T-cell (primary cell): ENCODE measurements at regions not wholly inside any gene's neighbourhood (a gene's known extent, or its start where the extent isn't known, plus 50 kb on each side); places are given as distances from the start of the nearest gene placed in this dataset.

Source experiments
- ATAC-seq, 4 experiments: fragments of 200-7000 bp in 3 of 4; fragments of 150-1000 bp in 1 of 4; cut with Tn5 transposase; replicated peaks in 1 of 4; 1 replicate in 3 of 4; 2 replicates in 1 of 4; pipeline ENCODE4 v1.10.0; 2021; ENCODE audit warnings: moderate library complexity in 3 of 4, mild to moderate bottlenecking in 2 of 4, moderate number of reproducible peaks in 1 of 4
- CTCF ChIA-PET, 2 donors: fragments of 300-600 bp; sonication (Branson Sonifier 250); formaldehyde crosslinking; loops; one replicate each; lab custom pipeline; 2022; ENCODE audit warnings: antibody characterized with exemption in 2 of 2; lab: Charles Lee
- POLR2A ChIA-PET, 2 donors: fragments of 300-600 bp; sonication (Branson Sonifier 250); formaldehyde crosslinking; loops; one replicate each; lab custom pipeline; 2022; ENCODE audit warnings: antibody characterized with exemption in 2 of 2; lab: Charles Lee
- DNase-seq, 35 experiments: peaks; one replicate each; pipeline versions ENCODE4 v3.0.0 to v3.0.0-alpha.2; 2013 to 2023
- H3K27ac ChIP-seq: one replicate; pipeline ENCODE4 v1.5.1; 2013; ENCODE audit warnings: low read length
- H3K27me3 ChIP-seq, 2 experiments: replicated peaks in 1 of 2; 1 replicate in 1 of 2; 2 replicates in 1 of 2; pipeline versions ENCODE4 v1.6.1 to v1.7.0; 2013; ENCODE audit warnings: low read length in 1 of 2, mixed read lengths in 1 of 2; ENCODE audit not compliant: control insufficient read depth in 2 of 2, insufficient read depth in 2 of 2; ENCODE audit errors: extremely low read depth in 1 of 2
- H3K36me3 ChIP-seq, 2 donors: 1 replicate in 1 of 2; 2 replicates in 1 of 2; pipeline versions ENCODE4 v1.6.1 to v1.7.0; 2013; ENCODE audit warnings: low read length in 1 of 2; ENCODE audit not compliant: control insufficient read depth in 2 of 2, insufficient read depth in 1 of 2; ENCODE audit errors: extremely low read depth in 1 of 2
- H3K4me1 ChIP-seq, 2 experiments: 1 replicate in 1 of 2; 2 replicates in 1 of 2; pipeline versions ENCODE4 v1.6.1 to v1.7.0; 2013; ENCODE audit warnings: low read length in 2 of 2, mixed read lengths in 1 of 2; ENCODE audit not compliant: insufficient read depth in 2 of 2, control insufficient read depth in 1 of 2; ENCODE audit errors: extremely low read depth in 1 of 2
- H3K4me3 ChIP-seq, 2 donors: 1 replicate in 1 of 2; 2 replicates in 1 of 2; pipeline versions ENCODE4 v1.5.1 to v1.7.0; 2013; ENCODE audit warnings: mild to moderate bottlenecking in 2 of 2, low read length in 1 of 2, moderate library complexity in 1 of 2; ENCODE audit not compliant: control insufficient read depth in 1 of 2; ENCODE audit errors: extremely low read depth in 1 of 2
- H3K9me3 ChIP-seq: 2 replicates; pipeline ENCODE4 v1.7.0; 2013
- H3K27ac Mint-ChIP-seq, 2 donors: one replicate each; pipeline ENCODE4 v1.8.0; 2020 to 2021; ENCODE audit warnings: mild to moderate bottlenecking in 2 of 2, mixed read lengths in 2 of 2
- H3K27me3 Mint-ChIP-seq, 2 donors: one replicate each; pipeline ENCODE4 v1.8.0; 2021 to 2022; ENCODE audit warnings: mixed read lengths in 2 of 2
- H3K36me3 Mint-ChIP-seq: one replicate; pipeline ENCODE4 v1.8.0; 2021; ENCODE audit warnings: mixed read lengths
- H3K4me1 Mint-ChIP-seq, 3 donors: one replicate each; pipeline ENCODE4 v1.8.0; 2020 to 2022; ENCODE audit warnings: mixed read lengths in 3 of 3, mild to moderate bottlenecking in 1 of 3
- H3K4me3 Mint-ChIP-seq, 3 donors: one replicate each; pipeline ENCODE4 v1.8.0; 2020 to 2022; ENCODE audit warnings: mild to moderate bottlenecking in 3 of 3, mixed read lengths in 3 of 3, moderate library complexity in 3 of 3
- H3K9me3 Mint-ChIP-seq, 3 donors: one replicate each; pipeline ENCODE4 v1.8.0; 2020 to 2022; ENCODE audit warnings: mixed read lengths in 3 of 3
- WGBS: methylation state at CpG from one replicate; pipeline ENCODE4 v1.1.5; 2013; ENCODE audit warnings: missing lambda C conversion rate; ENCODE audit not compliant: insufficient coverage; 5-methylcytosine and 5-hydroxymethylcytosine counted together

DNA sequence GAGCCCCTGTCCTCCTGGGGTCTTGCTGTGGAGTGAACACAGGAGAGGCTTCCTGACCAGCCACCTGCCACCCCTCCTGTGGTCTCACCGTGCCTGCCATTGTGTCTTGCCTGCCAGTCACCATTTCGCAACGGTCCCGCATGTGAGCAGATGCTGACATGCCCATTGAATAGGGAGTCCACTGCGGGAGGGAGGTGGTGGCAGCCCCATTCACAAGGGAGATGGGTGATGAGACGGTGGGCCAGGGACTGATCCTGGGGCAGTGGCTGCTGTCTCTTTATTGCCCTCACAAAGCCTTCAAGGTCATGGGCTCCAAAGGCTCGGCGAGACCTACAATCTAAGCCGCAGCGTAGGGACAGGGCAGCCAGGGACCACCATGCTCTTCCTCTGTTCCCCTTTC, 76.0 kb upstream of the NPTX2 start:
- Histone ChIP-seq H3K9me3 (no peaks in the 10 kb centered on the region), H3K27ac (no peak overlapping the region), H3K27me3 (peaks cover 0 to 17% of the 10 kb centered on the region in 2 experiments), H3K4me3 (no peak overlapping the region), H3K36me3 (no peaks in the 10 kb centered on the region), H3K4me1 (no peaks in the 10 kb centered on the region)
- Mint-ChIP-seq H3K9me3 (peaks cover 4 to 12% (median 6%) of the 10 kb centered on the region in 3 donors), H3K27me3 (peaks cover 2 to 7% of the 10 kb centered on the region in 2 donors), H3K27ac (no peak overlapping the region), H3K4me1 (no peaks in the 10 kb centered on the region), H3K36me3 (no peaks in the 10 kb centered on the region), H3K4me3 (no peak overlapping the region)
- ATAC-seq = no peak
- WGBS = 86% methylated on average over 8 of the region's 10 CpGs
- ChIA-PET POLR2A (no interaction called here), CTCF (no interaction called here)
- DNase-seq = no peak

- Histone ChIP-seq H3K9me3 (no peaks in the 10 kb centered on the region), H3K36me3 (no peaks in the 10 kb centered on the region), H3K4me1 (no peaks in the 10 kb centered on the region), H3K27ac (no peak overlapping the region), H3K4me3 (no peak overlapping the region), H3K27me3 (peaks cover 0 to 20% of the 10 kb centered on the region in 2 experiments)
- ChIA-PET POLR2A (no interaction called here), CTCF (no interaction called here)
- Mint-ChIP-seq H3K27me3 (peaks cover 2 to 7% of the 10 kb centered on the region in 2 donors), H3K36me3 (no peaks in the 10 kb centered on the region), H3K4me1 (no peaks in the 10 kb centered on the region), H3K4me3 (no peak overlapping the region), H3K27ac (no peak overlapping the region), H3K9me3 (peaks cover 4 to 12% (median 11%) of the 10 kb centered on the region in 3 donors)
- WGBS = no CpG with 5 or more reads among the region's 1 CpG
- no peak for ATAC-seq
- no peak for DNase-seq
Measured at GRCh38 chr7:98539865-98540264, 77.2 kb upstream of the NPTX2 start.

- H3K27ac Mint-ChIP-seq = no peak overlapping the region
- peaks cover 10 to 19% (median 19%) of the 10 kb centered on the region in 3 donors for H3K9me3 Mint-ChIP-seq
- H3K36me3 ChIP-seq = no peaks in the 10 kb centered on the region
- no peaks in the 10 kb centered on the region for H3K9me3 ChIP-seq
- no peak for ATAC-seq
- no peak overlapping the region for H3K4me3 Mint-ChIP-seq
- peaks cover 5 to 7% of the 10 kb centered on the region in 2 donors for H3K27me3 Mint-ChIP-seq
- no peak for DNase-seq
- no peaks in the 10 kb centered on the region for H3K4me1 Mint-ChIP-seq
- CTCF ChIA-PET = no interaction called here
- H3K4me3 ChIP-seq = no peak overlapping the region
- no peaks in the 10 kb centered on the region for H3K36me3 Mint-ChIP-seq
- H3K4me1 ChIP-seq = no peaks in the 10 kb centered on the region
- H3K27me3 ChIP-seq = peaks cover 0 to 15% of the 10 kb centered on the region in 2 experiments
- H3K27ac ChIP-seq = no peak overlapping the region
- POLR2A ChIA-PET = no interaction called here
Measured at GRCh38 chr7:98536803-98537202, 80.3 kb upstream of the NPTX2 start.

DNA sequence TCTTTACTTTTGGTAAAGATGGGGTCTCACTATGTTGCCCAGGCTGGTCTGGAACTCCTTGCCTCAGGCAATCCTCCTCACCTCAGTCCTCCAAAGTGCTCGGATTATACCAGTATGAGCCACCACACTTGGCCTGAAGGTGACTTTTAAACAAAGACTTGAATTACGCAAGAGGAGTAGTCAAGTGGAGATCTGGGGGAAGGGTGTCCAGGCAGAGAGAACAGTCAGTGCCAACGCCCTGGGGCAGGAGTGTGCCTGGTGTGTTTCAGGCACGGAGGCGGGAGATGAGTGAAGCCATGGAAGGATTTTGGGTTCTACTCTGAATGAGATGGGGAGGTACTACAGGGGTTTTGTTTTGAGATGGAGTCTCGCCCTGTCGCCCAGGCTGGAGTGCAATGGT, 82.6 kb upstream of the NPTX2 start:
- H3K27me3 Mint-ChIP-seq = peaks cover 0 to 5% of the 10 kb centered on the region in 2 donors
- ChIA-PET POLR2A (no interaction called here), CTCF (no interaction called here)
- DNase-seq = no peak
- 89% methylated on average over 6 of the region's 7 CpGs for WGBS
- H3K4me1 Mint-ChIP-seq = no peaks in the 10 kb centered on the region
- no peaks in the 10 kb centered on the region for H3K36me3 Mint-ChIP-seq
- H3K4me3 Mint-ChIP-seq = no peak overlapping the region
- Histone ChIP-seq H3K9me3 (no peaks in the 10 kb centered on the region), H3K36me3 (no peaks in the 10 kb centered on the region), H3K27me3 (peaks cover 0 to 5% of the 10 kb centered on the region in 2 experiments), H3K4me3 (no peak overlapping the region), H3K4me1 (no peaks in the 10 kb centered on the region), H3K27ac (no peak overlapping the region)
- H3K9me3 Mint-ChIP-seq = peaks cover 14 to 27% (median 25%) of the 10 kb centered on the region in 3 donors
- ATAC-seq = no peak
- no peak overlapping the region for H3K27ac Mint-ChIP-seq

- no peak for DNase-seq
- Histone ChIP-seq H3K4me3 (no peak overlapping the region), H3K27ac (no peak overlapping the region), H3K27me3 (peaks cover 0 to 9% of the 10 kb centered on the region in 2 experiments), H3K4me1 (no peaks in the 10 kb centered on the region), H3K36me3 (no peaks in the 10 kb centered on the region), H3K9me3 (no peaks in the 10 kb centered on the region)
- H3K9me3 Mint-ChIP-seq = peaks cover 11 to 21% (median 19%) of the 10 kb centered on the region in 3 donors
- no peaks in the 10 kb centered on the region for H3K4me1 Mint-ChIP-seq
- no peak overlapping the region for H3K27ac Mint-ChIP-seq
- ATAC-seq = no peak
- CTCF ChIA-PET = no interaction called here
- H3K27me3 Mint-ChIP-seq = peaks cover 0 to 6% of the 10 kb centered on the region in 2 donors
- no CpG with 5 or more reads among the region's 3 CpGs for WGBS
- POLR2A ChIA-PET = no interaction called here
- no peak overlapping the region for H3K4me3 Mint-ChIP-seq
- H3K36me3 Mint-ChIP-seq = no peaks in the 10 kb centered on the region
Measured at GRCh38 chr7:98531717-98532116, 85.4 kb upstream of the NPTX2 start.

DNA sequence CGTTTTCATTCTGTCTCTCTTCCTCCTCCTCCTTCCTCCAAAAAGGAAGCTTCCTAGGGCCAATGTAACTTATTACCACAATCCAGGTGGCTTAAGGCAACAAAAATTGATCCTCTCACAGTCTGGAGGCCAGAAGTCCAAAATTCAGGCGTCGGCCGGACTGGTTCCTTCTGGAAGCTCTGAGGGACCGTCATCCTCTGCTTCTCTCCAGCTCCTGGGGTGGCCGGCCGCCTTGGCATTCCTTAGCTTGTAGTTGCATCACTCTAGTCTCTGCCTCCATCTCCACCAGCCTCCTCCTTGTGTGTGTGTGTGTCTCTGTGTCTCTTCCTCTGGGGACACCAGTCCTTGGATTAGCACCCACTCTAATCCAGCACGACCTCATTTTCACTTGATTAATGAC, 89.0 kb upstream of the NPTX2 start:
- no peak for ATAC-seq
- peaks cover 3 to 5% of the 10 kb centered on the region in 2 donors for H3K27me3 Mint-ChIP-seq
- H3K36me3 Mint-ChIP-seq = no peaks in the 10 kb centered on the region
- Histone ChIP-seq H3K36me3 (no peaks in the 10 kb centered on the region), H3K4me1 (no peaks in the 10 kb centered on the region), H3K4me3 (no peak overlapping the region), H3K9me3 (no peaks in the 10 kb centered on the region), H3K27me3 (peaks cover 0 to 10% of the 10 kb centered on the region in 2 experiments), H3K27ac (no peak overlapping the region)
- no peaks in the 10 kb centered on the region for H3K4me1 Mint-ChIP-seq
- no peak overlapping the region for H3K27ac Mint-ChIP-seq
- POLR2A ChIA-PET = no interaction called here
- DNase-seq = no peak
- CTCF ChIA-PET = no interaction called here
- WGBS = 100% methylated on average over 1 of the region's 8 CpGs
- peaks cover 9 to 16% (median 10%) of the 10 kb centered on the region in 3 donors for H3K9me3 Mint-ChIP-seq
- no peak overlapping the region for H3K4me3 Mint-ChIP-seq

GRCh38 chr7:98526059-98526458, 91.0 kb upstream of the NPTX2 start:
- no peaks in the 10 kb centered on the region for H3K4me1 Mint-ChIP-seq
- H3K36me3 ChIP-seq = no peaks in the 10 kb centered on the region
- DNase-seq = no peak
- H3K4me3 Mint-ChIP-seq = no peak overlapping the region
- 81% methylated on average over 8 of the region's 10 CpGs for WGBS
- no peak overlapping the region for H3K27ac ChIP-seq
- no peak overlapping the region for H3K4me3 ChIP-seq
- H3K9me3 ChIP-seq = no peaks in the 10 kb centered on the region
- peaks cover 0 to 19% of the 10 kb centered on the region in 2 experiments for H3K27me3 ChIP-seq
- ATAC-seq = no peak
- no peak overlapping the region for H3K27ac Mint-ChIP-seq
- H3K4me1 ChIP-seq = no peaks in the 10 kb centered on the region
- CTCF ChIA-PET = no interaction called here
- peaks cover under 1 to 7% (median 1%) of the 10 kb centered on the region in 3 donors for H3K9me3 Mint-ChIP-seq
- POLR2A ChIA-PET = no interaction called here
- H3K36me3 Mint-ChIP-seq = no peaks in the 10 kb centered on the region
- H3K27me3 Mint-ChIP-seq = peaks cover 3 to 10% of the 10 kb centered on the region in 2 donors
